IPS-11a (cell line): ENCODE measurements at regions not wholly inside any gene's neighbourhood (a gene's known extent, or its start where the extent isn't known, plus 50 kb on each side); places are given as distances from the start of the nearest gene placed in this dataset.

Experiments
- H3K4me3 ChIP-seq: one replicate; pipeline ENCODE4 v1.5.1; 2013; ENCODE audit warnings: low read depth, low read length, control low read depth

GRCh38 chr7:54846273-54846672, 87.3 kb upstream of the SEC61G start:
- no peak overlapping the region for H3K4me3 ChIP-seq

GRCh38 chr7:54847921-54848320, 88.9 kb upstream of the SEC61G start:
- no peak overlapping the region for H3K4me3 ChIP-seq

GRCh38 chr7:54856856-54857255, 97.8 kb upstream of the SEC61G start:
- no peak overlapping the region for H3K4me3 ChIP-seq

- no peak overlapping the region for H3K4me3 ChIP-seq
Measured at GRCh38 chr7:54857294-54857693, 98.3 kb upstream of the SEC61G start.

- no peak overlapping the region for H3K4me3 ChIP-seq
Measured at GRCh38 chr7:54858008-54858692, 99.1 kb upstream of the SEC61G start.

GRCh38 chr7:54859066-54859465, 100.1 kb upstream of the SEC61G start:
- no peak overlapping the region for H3K4me3 ChIP-seq

GRCh38 chr7:54859545-54859944, 100.5 kb upstream of the SEC61G start:
- no peak overlapping the region for H3K4me3 ChIP-seq

- no peak overlapping the region for H3K4me3 ChIP-seq
Measured at GRCh38 chr7:54860003-54860775, 101.2 kb upstream of the SEC61G start.

- H3K4me3 ChIP-seq, result no peak overlapping the region
Measured at GRCh38 chr7:54860843-54861242, 101.8 kb upstream of the SEC61G start.

- H3K4me3 ChIP-seq, result no peak overlapping the region
Measured at GRCh38 chr7:54864663-54865062, 105.7 kb upstream of the SEC61G start.

GRCh38 chr7:54869523-54869922, 110.5 kb upstream of the SEC61G start:
- H3K4me3 ChIP-seq, result no peak overlapping the region

GRCh38 chr7:54874804-54875203, 115.8 kb upstream of the SEC61G start:
- no peak overlapping the region for H3K4me3 ChIP-seq

GRCh38 chr7:54877683-54878082, 118.7 kb upstream of the SEC61G start:
- H3K4me3 ChIP-seq, result no peak overlapping the region

- no peak overlapping the region for H3K4me3 ChIP-seq
Measured at GRCh38 chr7:54878339-54878738, 119.3 kb upstream of the SEC61G start.

GRCh38 chr7:54879776-54880175, 120.8 kb upstream of the SEC61G start:
- no peak overlapping the region for H3K4me3 ChIP-seq

GRCh38 chr7:54880326-54880989, 121.4 kb upstream of the SEC61G start:
- no peak overlapping the region for H3K4me3 ChIP-seq

GRCh38 chr7:54881816-54882520, 123.0 kb upstream of the SEC61G start:
- H3K4me3 ChIP-seq, result no peak overlapping the region

- no peak overlapping the region for H3K4me3 ChIP-seq
Measured at GRCh38 chr7:54882694-54883093, 123.7 kb upstream of the SEC61G start.

- H3K4me3 ChIP-seq, result no peak overlapping the region
Measured at GRCh38 chr7:54883576-54883975, 124.6 kb upstream of the SEC61G start.

GRCh38 chr7:54885285-54885684, 126.3 kb upstream of the SEC61G start:
- H3K4me3 ChIP-seq, result no peak overlapping the region

GRCh38 chr7:54888067-54888733, 129.2 kb upstream of the SEC61G start:
- H3K4me3 ChIP-seq, result peak overlapping the region; percentile 46
